GM12878 (cell line): ENCODE measurements at regions not wholly inside any gene's neighbourhood (a gene's known extent, or its start where the extent isn't known, plus 50 kb on each side); places are given as distances from the start of the nearest gene placed in this dataset.

Source experiments
- CREB1 ChIP-seq: IDR thresholded peaks from 2 replicates; pipeline ENCODE4 v1.6.1; 2012; ENCODE audit warnings: low read depth, mild to moderate bottlenecking, inconsistent platforms
- KAT2A ChIP-seq: conservative IDR thresholded peaks from 2 replicates; pipeline ENCODE4 v1.6.1; 2011; ENCODE audit warnings: low read depth, low read length; ENCODE audit not compliant: control insufficient read depth
- NFIC ChIP-seq: IDR thresholded peaks from 2 replicates; pipeline ENCODE4 v1.6.1; 2012; ENCODE audit warnings: low read depth, mild to moderate bottlenecking, inconsistent platforms, low read length, moderate library complexity
- POLR2AphosphoS2 ChIP-seq: IDR thresholded peaks from 2 replicates; pipeline ENCODE4 v1.6.1; 2011; ENCODE audit warnings: low read depth, mild to moderate bottlenecking, low read length, improper control_type of control experiment, moderate library complexity
- SIN3A ChIP-seq: IDR thresholded peaks from 2 replicates; pipeline ENCODE4 v1.6.1; 2012; ENCODE audit warnings: low read depth, low read length, improper control_type of control experiment
- SMAD1 ChIP-seq: fragments of 450-650 bp; IDR thresholded peaks from 2 replicates; pipeline ENCODE4 v1.6.1; 2018; ENCODE audit warnings: mild to moderate bottlenecking, low read depth; ENCODE audit not compliant: partially characterized antibody
- ZNF217 ChIP-seq: fragments of 450-650 bp; IDR thresholded peaks from 2 replicates; pipeline ENCODE4 v1.6.1; 2017; ENCODE audit warnings: antibody characterized with exemption, mild to moderate bottlenecking
- TF ChIP-seq, protein P1 (sequence below), 3 experiments: IDR thresholded peaks in 2 of 3; conservative IDR thresholded peaks in 1 of 3; 2 replicates each; pipeline ENCODE4 v1.5.1; 2011; ENCODE audit warnings: low read depth in 3 of 3, low read length in 3 of 3, mild to moderate bottlenecking in 3 of 3, control low read depth in 2 of 3, moderate library complexity in 2 of 3, inconsistent platforms in 1 of 3, mixed read lengths in 1 of 3; ENCODE audit not compliant: control insufficient read depth in 2 of 3, insufficient read depth in 1 of 3; ENCODE audit errors: extremely low read depth in 1 of 3
- TF ChIP-seq, protein P2 (sequence below): fragments of 450-650 bp; formaldehyde crosslinking; IDR thresholded peaks from 2 replicates; pipeline ENCODE4 v1.4.0; 2020; ENCODE audit warnings: mild to moderate bottlenecking, moderate library complexity
- TF ChIP-seq, protein P3 (sequence below): fragments of 450-650 bp; IDR thresholded peaks from 2 replicates; pipeline ENCODE4 v1.6.1; 2017; ENCODE audit warnings: mild to moderate bottlenecking, moderate library complexity
- TF ChIP-seq, protein P4 (sequence below): fragments of 450-650 bp; IDR thresholded peaks from 2 replicates; pipeline ENCODE4 v1.6.1; 2017; ENCODE audit warnings: mild to moderate bottlenecking

DNA sequence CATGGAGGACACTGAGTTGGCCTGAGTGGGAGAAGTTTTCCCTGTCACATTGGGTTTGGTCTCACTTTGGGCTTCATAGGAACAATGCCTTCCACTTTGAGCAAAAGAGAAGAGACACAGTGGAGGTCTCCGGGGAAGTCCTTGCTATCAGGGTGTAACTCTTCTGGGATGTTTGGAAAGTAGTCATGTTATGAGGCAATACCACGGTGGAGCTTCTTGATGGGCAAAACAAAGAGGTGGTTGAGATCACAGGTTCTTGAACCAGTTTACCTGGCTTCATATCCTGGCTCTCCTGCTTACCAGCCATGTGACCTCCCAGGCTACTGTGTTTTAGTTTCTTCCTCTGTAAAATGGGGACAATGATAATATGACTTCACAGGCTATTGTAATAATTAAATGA, 478.6 kb downstream of the SLC4A3 start:
- TF ChIP-seq NFIC: no peak
- TF ChIP-seq, protein P1, sequence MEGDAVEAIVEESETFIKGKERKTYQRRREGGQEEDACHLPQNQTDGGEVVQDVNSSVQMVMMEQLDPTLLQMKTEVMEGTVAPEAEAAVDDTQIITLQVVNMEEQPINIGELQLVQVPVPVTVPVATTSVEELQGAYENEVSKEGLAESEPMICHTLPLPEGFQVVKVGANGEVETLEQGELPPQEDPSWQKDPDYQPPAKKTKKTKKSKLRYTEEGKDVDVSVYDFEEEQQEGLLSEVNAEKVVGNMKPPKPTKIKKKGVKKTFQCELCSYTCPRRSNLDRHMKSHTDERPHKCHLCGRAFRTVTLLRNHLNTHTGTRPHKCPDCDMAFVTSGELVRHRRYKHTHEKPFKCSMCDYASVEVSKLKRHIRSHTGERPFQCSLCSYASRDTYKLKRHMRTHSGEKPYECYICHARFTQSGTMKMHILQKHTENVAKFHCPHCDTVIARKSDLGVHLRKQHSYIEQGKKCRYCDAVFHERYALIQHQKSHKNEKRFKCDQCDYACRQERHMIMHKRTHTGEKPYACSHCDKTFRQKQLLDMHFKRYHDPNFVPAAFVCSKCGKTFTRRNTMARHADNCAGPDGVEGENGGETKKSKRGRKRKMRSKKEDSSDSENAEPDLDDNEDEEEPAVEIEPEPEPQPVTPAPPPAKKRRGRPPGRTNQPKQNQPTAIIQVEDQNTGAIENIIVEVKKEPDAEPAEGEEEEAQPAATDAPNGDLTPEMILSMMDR (IDR thresholded peaks at IDR 0.05 in 2 of 3, conservative IDR thresholded peaks at IDR 0.05 in 1 of 3; ENCODE audit: control insufficient read depth in 2 of 3, extremely low read depth in 1 of 3, insufficient read depth in 1 of 3, low read depth in 3 of 3, low read length in 3 of 3): no peak
- TF ChIP-seq POLR2AphosphoS2: no peak
- TF ChIP-seq ZNF217: no peak
- no peak for TF ChIP-seq CREB1
- TF ChIP-seq, protein P2, sequence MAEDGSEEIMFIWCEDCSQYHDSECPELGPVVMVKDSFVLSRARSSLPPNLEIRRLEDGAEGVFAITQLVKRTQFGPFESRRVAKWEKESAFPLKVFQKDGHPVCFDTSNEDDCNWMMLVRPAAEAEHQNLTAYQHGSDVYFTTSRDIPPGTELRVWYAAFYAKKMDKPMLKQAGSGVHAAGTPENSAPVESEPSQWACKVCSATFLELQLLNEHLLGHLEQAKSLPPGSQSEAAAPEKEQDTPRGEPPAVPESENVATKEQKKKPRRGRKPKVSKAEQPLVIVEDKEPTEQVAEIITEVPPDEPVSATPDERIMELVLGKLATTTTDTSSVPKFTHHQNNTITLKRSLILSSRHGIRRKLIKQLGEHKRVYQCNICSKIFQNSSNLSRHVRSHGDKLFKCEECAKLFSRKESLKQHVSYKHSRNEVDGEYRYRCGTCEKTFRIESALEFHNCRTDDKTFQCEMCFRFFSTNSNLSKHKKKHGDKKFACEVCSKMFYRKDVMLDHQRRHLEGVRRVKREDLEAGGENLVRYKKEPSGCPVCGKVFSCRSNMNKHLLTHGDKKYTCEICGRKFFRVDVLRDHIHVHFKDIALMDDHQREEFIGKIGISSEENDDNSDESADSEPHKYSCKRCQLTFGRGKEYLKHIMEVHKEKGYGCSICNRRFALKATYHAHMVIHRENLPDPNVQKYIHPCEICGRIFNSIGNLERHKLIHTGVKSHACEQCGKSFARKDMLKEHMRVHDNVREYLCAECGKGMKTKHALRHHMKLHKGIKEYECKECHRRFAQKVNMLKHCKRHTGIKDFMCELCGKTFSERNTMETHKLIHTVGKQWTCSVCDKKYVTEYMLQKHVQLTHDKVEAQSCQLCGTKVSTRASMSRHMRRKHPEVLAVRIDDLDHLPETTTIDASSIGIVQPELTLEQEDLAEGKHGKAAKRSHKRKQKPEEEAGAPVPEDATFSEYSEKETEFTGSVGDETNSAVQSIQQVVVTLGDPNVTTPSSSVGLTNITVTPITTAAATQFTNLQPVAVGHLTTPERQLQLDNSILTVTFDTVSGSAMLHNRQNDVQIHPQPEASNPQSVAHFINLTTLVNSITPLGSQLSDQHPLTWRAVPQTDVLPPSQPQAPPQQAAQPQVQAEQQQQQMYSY (CRISPR knock-in tag): no peak
- TF ChIP-seq, protein P3, sequence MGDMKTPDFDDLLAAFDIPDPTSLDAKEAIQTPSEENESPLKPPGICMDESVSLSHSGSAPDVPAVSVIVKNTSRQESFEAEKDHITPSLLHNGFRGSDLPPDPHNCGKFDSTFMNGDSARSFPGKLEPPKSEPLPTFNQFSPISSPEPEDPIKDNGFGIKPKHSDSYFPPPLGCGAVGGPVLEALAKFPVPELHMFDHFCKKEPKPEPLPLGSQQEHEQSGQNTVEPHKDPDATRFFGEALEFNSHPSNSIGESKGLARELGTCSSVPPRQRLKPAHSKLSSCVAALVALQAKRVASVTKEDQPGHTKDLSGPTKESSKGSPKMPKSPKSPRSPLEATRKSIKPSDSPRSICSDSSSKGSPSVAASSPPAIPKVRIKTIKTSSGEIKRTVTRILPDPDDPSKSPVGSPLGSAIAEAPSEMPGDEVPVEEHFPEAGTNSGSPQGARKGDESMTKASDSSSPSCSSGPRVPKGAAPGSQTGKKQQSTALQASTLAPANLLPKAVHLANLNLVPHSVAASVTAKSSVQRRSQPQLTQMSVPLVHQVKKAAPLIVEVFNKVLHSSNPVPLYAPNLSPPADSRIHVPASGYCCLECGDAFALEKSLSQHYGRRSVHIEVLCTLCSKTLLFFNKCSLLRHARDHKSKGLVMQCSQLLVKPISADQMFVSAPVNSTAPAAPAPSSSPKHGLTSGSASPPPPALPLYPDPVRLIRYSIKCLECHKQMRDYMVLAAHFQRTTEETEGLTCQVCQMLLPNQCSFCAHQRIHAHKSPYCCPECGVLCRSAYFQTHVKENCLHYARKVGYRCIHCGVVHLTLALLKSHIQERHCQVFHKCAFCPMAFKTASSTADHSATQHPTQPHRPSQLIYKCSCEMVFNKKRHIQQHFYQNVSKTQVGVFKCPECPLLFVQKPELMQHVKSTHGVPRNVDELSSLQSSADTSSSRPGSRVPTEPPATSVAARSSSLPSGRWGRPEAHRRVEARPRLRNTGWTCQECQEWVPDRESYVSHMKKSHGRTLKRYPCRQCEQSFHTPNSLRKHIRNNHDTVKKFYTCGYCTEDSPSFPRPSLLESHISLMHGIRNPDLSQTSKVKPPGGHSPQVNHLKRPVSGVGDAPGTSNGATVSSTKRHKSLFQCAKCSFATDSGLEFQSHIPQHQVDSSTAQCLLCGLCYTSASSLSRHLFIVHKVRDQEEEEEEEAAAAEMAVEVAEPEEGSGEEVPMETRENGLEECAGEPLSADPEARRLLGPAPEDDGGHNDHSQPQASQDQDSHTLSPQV: no peak
- TF ChIP-seq SMAD1: no peak
- TF ChIP-seq SIN3A: no peak
- TF ChIP-seq, protein P4, sequence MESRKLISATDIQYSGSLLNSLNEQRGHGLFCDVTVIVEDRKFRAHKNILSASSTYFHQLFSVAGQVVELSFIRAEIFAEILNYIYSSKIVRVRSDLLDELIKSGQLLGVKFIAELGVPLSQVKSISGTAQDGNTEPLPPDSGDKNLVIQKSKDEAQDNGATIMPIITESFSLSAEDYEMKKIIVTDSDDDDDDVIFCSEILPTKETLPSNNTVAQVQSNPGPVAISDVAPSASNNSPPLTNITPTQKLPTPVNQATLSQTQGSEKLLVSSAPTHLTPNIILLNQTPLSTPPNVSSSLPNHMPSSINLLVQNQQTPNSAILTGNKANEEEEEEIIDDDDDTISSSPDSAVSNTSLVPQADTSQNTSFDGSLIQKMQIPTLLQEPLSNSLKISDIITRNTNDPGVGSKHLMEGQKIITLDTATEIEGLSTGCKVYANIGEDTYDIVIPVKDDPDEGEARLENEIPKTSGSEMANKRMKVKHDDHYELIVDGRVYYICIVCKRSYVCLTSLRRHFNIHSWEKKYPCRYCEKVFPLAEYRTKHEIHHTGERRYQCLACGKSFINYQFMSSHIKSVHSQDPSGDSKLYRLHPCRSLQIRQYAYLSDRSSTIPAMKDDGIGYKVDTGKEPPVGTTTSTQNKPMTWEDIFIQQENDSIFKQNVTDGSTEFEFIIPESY: no peak
- no peak for TF ChIP-seq KAT2A
